ENCODE measurements at regions not wholly inside any gene's neighbourhood (a gene's known extent, or its start where the extent isn't known, plus 50 kb on each side); places are given as distances from the start of the nearest gene placed in this dataset.

DNA sequence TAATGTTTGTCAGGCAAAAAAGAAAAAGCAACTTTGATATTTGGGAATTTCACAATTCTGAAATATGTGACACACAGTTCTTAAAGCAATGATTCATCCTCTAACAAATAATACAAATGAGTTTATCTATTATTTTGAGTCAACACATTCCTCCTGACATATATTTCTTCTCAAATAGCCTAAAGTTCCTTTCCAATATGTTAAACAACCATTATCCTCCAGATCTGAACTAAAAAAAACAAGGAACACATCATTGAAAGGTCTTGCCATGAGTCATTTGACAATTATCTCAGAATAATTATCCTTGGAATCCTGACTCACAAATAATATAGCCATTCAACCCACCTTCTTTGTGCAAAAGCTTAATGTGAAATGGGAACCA is 208.7 kb upstream of the CDIN1 start:
- DNase-seq (ENCODE audit: low spot score in 2 of 2), result no peak
- ATAC-seq, result no peak
- no peaks in the 10 kb centered on the region for H3K36me3 Mint-ChIP-seq
- no peak overlapping the region for H3K27ac Mint-ChIP-seq
- H3K9me3 Mint-ChIP-seq, result peaks cover 0 to 3% of the 10 kb centered on the region in 2 donors

DNA sequence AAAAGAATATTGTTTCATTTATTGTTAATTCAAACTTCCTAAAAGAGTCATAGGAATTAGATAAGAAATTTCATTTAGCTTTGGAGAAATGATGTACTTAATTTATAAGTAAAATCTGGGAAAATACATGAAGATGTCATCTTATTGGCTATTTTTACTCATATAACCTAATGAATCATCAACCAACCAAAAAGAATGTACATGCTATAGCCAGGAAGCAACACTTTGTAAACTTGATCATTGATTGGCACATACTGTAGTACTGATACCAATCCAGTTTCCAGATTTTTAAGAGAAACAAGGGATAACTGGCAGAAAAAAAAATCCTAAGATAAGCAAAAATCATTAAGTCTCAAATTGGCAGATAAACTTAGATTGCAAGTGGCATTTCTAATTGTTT is 207.9 kb upstream of the CDIN1 start:
- Mint-ChIP-seq H3K36me3 (no peaks in the 10 kb centered on the region), H3K9me3 (peaks cover 0 to 3% of the 10 kb centered on the region in 2 donors), H3K27ac (no peak overlapping the region)
- no peak for DNase-seq (ENCODE audit: low spot score in 2 of 2)
- no peak for ATAC-seq

DNA sequence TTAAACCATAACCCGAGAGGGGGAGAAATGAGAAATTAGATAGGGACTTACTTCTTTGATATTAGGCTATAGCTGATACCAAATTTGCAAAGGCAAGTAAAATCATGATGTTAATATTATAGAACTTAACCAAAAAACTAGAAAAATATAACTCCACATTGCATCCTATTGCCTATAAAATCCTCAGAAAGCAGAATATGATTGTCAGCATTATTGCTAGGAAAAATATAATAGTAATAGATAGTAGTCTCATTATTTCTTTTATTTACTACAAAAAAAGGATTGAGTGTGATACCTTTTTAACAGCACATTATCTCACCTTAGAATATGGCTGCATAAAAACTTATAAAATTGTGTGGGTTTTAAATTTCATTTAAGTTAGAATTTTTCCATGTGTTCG is 206.5 kb upstream of the CDIN1 start:
- Mint-ChIP-seq H3K27ac (no peak overlapping the region), H3K9me3 (peaks cover 0 to 3% of the 10 kb centered on the region in 2 donors), H3K36me3 (no peaks in the 10 kb centered on the region)
- DNase-seq (ENCODE audit: low spot score in 2 of 2) (no peak), ATAC-seq (no peak)

- no peak overlapping the region for H3K27ac Mint-ChIP-seq
- peaks cover 0 to 3% of the 10 kb centered on the region in 2 donors for H3K9me3 Mint-ChIP-seq
- ATAC-seq (no peak), DNase-seq (ENCODE audit: low spot score in 2 of 2) (no peak)
- H3K36me3 Mint-ChIP-seq, result no peaks in the 10 kb centered on the region
Observed at GRCh38 chr15:36373550-36373949, 205.9 kb upstream of the CDIN1 start.

DNA sequence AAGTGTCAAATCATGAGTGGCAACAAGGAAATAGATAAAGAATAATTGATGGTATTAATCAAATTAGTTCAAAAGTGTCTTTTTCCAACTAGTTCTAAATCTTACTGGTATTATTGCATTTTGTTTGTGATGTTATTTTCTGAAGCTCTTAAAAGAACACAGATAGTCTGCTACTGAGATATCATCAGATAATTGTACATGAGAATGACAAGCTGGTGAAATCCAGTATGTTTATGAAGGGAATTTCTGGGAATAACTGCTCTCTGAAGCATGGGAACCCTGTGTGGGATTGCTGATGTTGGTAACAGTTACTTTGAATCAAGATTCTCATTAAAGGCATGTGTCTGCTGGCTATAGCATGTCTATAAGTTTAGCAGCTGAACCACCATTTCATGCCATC is 190.3 kb upstream of the CDIN1 start:
- no peak for ATAC-seq
- no peaks in the 10 kb centered on the region for H3K36me3 Mint-ChIP-seq
- H3K27ac Mint-ChIP-seq, result no peak overlapping the region
- DNase-seq (ENCODE audit: low spot score in 2 of 2), result no peak
- H3K9me3 Mint-ChIP-seq, result no peaks in the 10 kb centered on the region

DNA sequence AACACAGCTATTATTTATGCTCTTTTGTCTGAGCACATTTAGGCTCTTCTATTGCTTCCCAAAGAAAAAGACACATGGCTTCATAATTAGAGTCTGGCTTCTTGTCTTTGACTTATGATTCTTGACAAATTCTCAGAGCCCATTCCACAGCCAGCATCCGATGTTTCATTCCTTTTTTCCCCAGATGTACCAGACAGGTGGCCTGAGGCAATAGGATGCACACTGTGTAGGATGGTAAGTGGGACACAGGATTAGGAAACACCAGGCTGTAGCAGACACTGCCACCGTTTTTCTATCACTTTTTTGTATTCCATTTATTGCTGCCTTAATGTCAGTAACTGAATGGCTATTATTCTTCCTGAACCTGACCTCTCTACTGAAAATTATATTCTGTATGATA is 188.9 kb upstream of the CDIN1 start:
- H3K9me3 Mint-ChIP-seq, result no peaks in the 10 kb centered on the region
- no peak for DNase-seq (ENCODE audit: low spot score in 2 of 2)
- no peak for ATAC-seq
- no peak overlapping the region for H3K27ac Mint-ChIP-seq
- no peaks in the 10 kb centered on the region for H3K36me3 Mint-ChIP-seq

DNA sequence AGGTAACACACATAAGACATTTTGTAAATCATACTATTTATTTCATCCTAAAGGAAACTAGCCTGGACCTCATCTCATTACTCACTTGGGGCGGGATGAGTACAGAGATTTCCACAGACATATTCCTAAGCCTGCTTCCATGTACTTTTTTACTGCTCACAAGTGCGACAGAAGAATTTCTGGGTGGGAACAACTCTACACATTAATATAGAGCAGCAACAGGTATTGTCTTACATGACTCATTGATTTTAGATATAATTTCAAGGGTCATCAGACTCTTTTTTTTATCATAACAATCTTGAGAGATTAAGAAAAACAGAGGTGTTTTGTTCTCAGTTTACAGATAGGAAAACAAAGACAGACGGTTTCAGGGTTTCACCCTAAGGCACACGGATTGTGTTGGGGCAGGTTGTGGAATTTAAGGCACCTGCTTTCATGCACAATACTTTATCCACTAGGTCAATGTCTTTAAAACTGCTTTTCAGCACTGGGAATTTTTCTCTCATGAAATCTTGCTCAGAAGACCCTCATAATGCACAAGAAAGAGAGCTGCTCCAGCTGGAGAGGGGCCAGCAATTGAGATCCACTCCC is 186.7 kb upstream of the CDIN1 start:
- no peak overlapping the region for H3K27ac Mint-ChIP-seq
- no peak for ATAC-seq

DNA sequence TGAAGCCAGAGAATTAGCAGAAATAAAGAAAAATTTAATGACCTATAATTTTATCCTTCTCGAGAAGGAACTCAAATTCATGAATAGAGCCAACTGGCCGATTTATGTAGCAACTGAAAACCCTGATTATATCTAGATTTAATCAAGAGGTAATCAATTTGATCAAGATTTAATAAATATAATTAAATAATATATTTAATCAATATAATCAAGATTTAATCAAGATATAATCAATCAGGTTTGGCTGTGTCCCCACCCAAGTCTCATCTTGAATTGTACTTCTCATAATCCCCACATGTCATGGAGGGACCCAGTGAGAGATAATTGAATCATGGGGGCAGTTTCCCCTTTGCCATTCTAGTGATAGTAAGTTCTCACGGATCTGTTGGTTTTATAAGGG is 181.2 kb upstream of the CDIN1 start:
- Mint-ChIP-seq H3K36me3 (no peaks in the 10 kb centered on the region), H3K9me3 (peaks cover 3 to 4% of the 10 kb centered on the region in 2 donors), H3K27ac (no peak overlapping the region)
- DNase-seq (ENCODE audit: low spot score in 2 of 2) (no peak), ATAC-seq (no peak)

More for the DNA sequence above, 186.7 kb upstream of the CDIN1 start:
- no peaks in the 10 kb centered on the region for H3K9me3 Mint-ChIP-seq
- H3K36me3 Mint-ChIP-seq, result no peaks in the 10 kb centered on the region
- no peak for DNase-seq (ENCODE audit: low spot score in 2 of 2)

GRCh38 chr15:36399276-36399675 is 180.2 kb upstream of the CDIN1 start:
- Mint-ChIP-seq H3K27ac (no peak overlapping the region), H3K9me3 (peaks cover 3 to 4% of the 10 kb centered on the region in 2 donors), H3K36me3 (no peaks in the 10 kb centered on the region)
- DNase-seq (ENCODE audit: low spot score in 2 of 2) (no peak), ATAC-seq (no peak)

DNA sequence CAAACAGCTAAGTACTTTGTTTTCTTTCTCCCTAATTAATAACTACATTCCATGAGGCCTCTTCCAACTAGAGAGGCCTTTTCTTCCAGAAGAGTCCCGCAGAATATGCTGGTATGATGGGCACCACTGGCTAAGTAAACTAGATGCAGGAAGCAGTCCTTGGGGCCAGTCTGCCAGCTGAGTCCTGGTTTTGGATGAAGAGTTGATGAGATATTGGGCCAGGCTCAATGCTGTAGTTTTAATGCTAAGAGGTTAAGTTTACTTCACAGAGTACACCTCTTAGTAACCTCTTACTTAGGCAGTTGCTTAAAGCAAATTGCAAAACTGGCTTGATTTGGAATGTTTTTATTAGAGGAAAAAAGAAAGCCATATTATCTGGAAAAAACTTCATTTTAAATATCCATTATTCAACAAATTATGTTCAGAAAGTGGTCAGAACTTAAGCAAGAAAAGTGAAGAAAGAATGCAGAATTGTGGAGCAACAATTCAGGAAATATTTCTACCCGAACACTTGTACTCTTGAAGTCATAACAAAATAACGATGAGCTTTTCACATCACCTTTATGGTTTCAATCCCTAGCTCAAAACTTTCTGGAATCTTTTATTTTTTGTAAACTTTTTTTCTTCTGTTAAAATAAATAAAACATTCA is 178.4 kb upstream of the CDIN1 start:
- H3K27ac Mint-ChIP-seq, result no peak overlapping the region
- ATAC-seq, result no peak
- DNase-seq (ENCODE audit: low spot score in 2 of 2), result no peak
- peaks cover 3 to 4% of the 10 kb centered on the region in 2 donors for H3K9me3 Mint-ChIP-seq
- H3K36me3 Mint-ChIP-seq, result no peaks in the 10 kb centered on the region

- DNase-seq (ENCODE audit: low spot score in 2 of 2) (no peak), ATAC-seq (no peak)
- Mint-ChIP-seq H3K36me3 (no peaks in the 10 kb centered on the region), H3K9me3 (peaks cover 3 to 4% of the 10 kb centered on the region in 2 donors), H3K27ac (no peak overlapping the region)
Observed at GRCh38 chr15:36401586-36401966, 177.8 kb upstream of the CDIN1 start.

GRCh38 chr15:36403351-36403750 is 176.1 kb upstream of the CDIN1 start:
- H3K9me3 Mint-ChIP-seq, result peaks cover 3 to 4% of the 10 kb centered on the region in 2 donors
- H3K36me3 Mint-ChIP-seq, result no peaks in the 10 kb centered on the region
- DNase-seq (ENCODE audit: low spot score in 2 of 2) (no peak), ATAC-seq (no peak)
- H3K27ac Mint-ChIP-seq, result no peak overlapping the region

DNA sequence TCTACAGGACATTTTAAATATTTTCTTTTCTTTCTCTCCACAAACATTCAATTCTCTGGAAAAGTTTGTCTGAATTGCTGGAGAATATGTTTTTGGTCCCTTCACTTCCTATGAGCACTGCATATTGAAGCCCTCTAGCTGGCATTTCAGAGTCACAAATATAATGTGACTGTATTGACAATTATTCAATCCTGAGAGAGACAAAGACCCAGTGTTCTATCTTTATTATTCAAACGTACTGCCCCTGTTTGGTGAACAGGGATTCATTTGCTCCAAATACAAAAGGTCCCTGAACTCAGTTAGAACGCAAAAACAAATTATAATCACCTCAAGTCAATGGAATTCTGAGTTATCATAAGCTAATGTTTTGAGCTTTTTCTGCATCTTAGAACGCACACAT is 173.1 kb upstream of the CDIN1 start:
- Mint-ChIP-seq H3K27ac (no peak overlapping the region), H3K36me3 (no peaks in the 10 kb centered on the region), H3K9me3 (no peaks in the 10 kb centered on the region)
- ATAC-seq (no peak), DNase-seq (ENCODE audit: low spot score in 2 of 2) (no peak)

- H3K36me3 Mint-ChIP-seq, result no peaks in the 10 kb centered on the region
- ATAC-seq, result no peak
- H3K9me3 Mint-ChIP-seq, result no peaks in the 10 kb centered on the region
- DNase-seq (ENCODE audit: low spot score in 2 of 2), result no peak
- no peak overlapping the region for H3K27ac Mint-ChIP-seq
Observed at GRCh38 chr15:36406911-36407310, 172.5 kb upstream of the CDIN1 start.

GRCh38 chr15:36407647-36408046 is 171.8 kb upstream of the CDIN1 start:
- ATAC-seq, result no peak
- Mint-ChIP-seq H3K27ac (no peak overlapping the region), H3K9me3 (no peaks in the 10 kb centered on the region), H3K36me3 (no peaks in the 10 kb centered on the region)
- no peak for DNase-seq (ENCODE audit: low spot score in 2 of 2)

- no peak overlapping the region for H3K27ac Mint-ChIP-seq
- no peaks in the 10 kb centered on the region for H3K36me3 Mint-ChIP-seq
- DNase-seq (ENCODE audit: low spot score in 2 of 2) (no peak), ATAC-seq (no peak)
- no peaks in the 10 kb centered on the region for H3K9me3 Mint-ChIP-seq
Observed at GRCh38 chr15:36409819-36410218, 169.6 kb upstream of the CDIN1 start.

GRCh38 chr15:36414670-36415069 is 164.8 kb upstream of the CDIN1 start:
- no peak for DNase-seq (ENCODE audit: low spot score in 2 of 2)
- no peak for ATAC-seq
- peaks cover 4 to 8% of the 10 kb centered on the region in 2 donors for H3K9me3 Mint-ChIP-seq
- no peak overlapping the region for H3K27ac Mint-ChIP-seq
- H3K36me3 Mint-ChIP-seq, result no peaks in the 10 kb centered on the region

- Mint-ChIP-seq H3K9me3 (peaks cover 4 to 8% of the 10 kb centered on the region in 2 donors), H3K36me3 (no peaks in the 10 kb centered on the region)
Observed at GRCh38 chr15:36415643-36416042, 163.8 kb upstream of the CDIN1 start.

More at GRCh38 chr15:36415643-36416042, 163.8 kb upstream of the CDIN1 start:
- DNase-seq (ENCODE audit: low spot score in 2 of 2), result no peak
- no peak overlapping the region for H3K27ac Mint-ChIP-seq
- no peak for ATAC-seq
